GM21423 (cell line): ENCODE measurements at regions not wholly inside any gene's neighbourhood (a gene's known extent, or its start where the extent isn't known, plus 50 kb on each side); places are given as distances from the start of the nearest gene placed in this dataset.

ENCODE experiments used
- ATAC-seq: cut with Tn5 transposase; IDR thresholded peaks from one replicate; pipeline ENCODE4 v1.9.1; 2021; ENCODE audit warnings: mild to moderate bottlenecking, moderate library complexity; ENCODE audit not compliant: unreplicated experiment

GRCh38 chr2:37588316-37588777 is 83.1 kb downstream of the CDC42EP3 start:
- no peak for ATAC-seq

- ATAC-seq, result no peak
These were observed 82.1 kb downstream of the CDC42EP3 start for GRCh38 chr2:37589298-37589697.

- no peak for ATAC-seq
These were observed 81.3 kb downstream of the CDC42EP3 start for GRCh38 chr2:37590119-37590571.
